HepG2 (cell line): ENCODE measurements at regions not wholly inside any gene's neighbourhood (a gene's known extent, or its start where the extent isn't known, plus 50 kb on each side); places are given as distances from the start of the nearest gene placed in this dataset.

ENCODE experiments used
- CBFB ChIP-seq: sonication (generic); formaldehyde crosslinking; IDR thresholded peaks from 2 replicates; pipeline ENCODE4 v1.4.0; 2020; ENCODE audit warnings: missing genetic modification reagents
- EEA1 ChIP-seq: sonication (generic); formaldehyde crosslinking; IDR thresholded peaks from 2 replicates; pipeline ENCODE4 v1.5.1; 2020; ENCODE audit warnings: mild to moderate bottlenecking, missing genetic modification reagents, borderline replicate concordance
- EZH2 ChIP-seq: conservative IDR thresholded peaks from 2 replicates; pipeline ENCODE4 v1.6.1; 2012; ENCODE audit warnings: mild to moderate bottlenecking, low read depth, low read length, moderate library complexity
- GTF2F1 ChIP-seq: fragments of 150-350 bp; IDR thresholded peaks from 2 replicates; pipeline ENCODE4 v1.6.1; 2014; ENCODE audit warnings: low read length
- HNRNPUL1 ChIP-seq: fragments of 200-400 bp; formaldehyde crosslinking; IDR thresholded peaks from 2 replicates; pipeline ENCODE4 v1.6.1; 2017; ENCODE audit warnings: low read depth, mild to moderate bottlenecking, low read length, moderate library complexity
- JUNB ChIP-seq: sonication (generic); formaldehyde crosslinking; IDR thresholded peaks from 2 replicates; pipeline ENCODE4 v1.8.0; 2022; ENCODE audit warnings: missing genetic modification reagents, mild to moderate bottlenecking, borderline replicate concordance
- MLX ChIP-seq: IDR thresholded peaks from 2 replicates; pipeline ENCODE4 v1.6.1; 2016
- NKX3-1 ChIP-seq: sonication (generic); formaldehyde crosslinking; IDR thresholded peaks from 2 replicates; pipeline ENCODE4 v1.5.0; 2020; ENCODE audit warnings: missing genetic modification reagents
- USF2 ChIP-seq, 2 experiments: sonication (generic) in 1 of 2; formaldehyde crosslinking in 1 of 2; IDR thresholded peaks; 2 replicates each; pipeline versions ENCODE4 v1.5.1 to v1.6.1; 2011 to 2020; ENCODE audit warnings: borderline replicate concordance in 1 of 2, low read depth in 1 of 2, low read length in 1 of 2, mild to moderate bottlenecking in 1 of 2, missing genetic modification reagents in 1 of 2, moderate library complexity in 1 of 2
- TF ChIP-seq, protein P1 (sequence below): sonication (generic); formaldehyde crosslinking; IDR thresholded peaks from 2 replicates; pipeline ENCODE4 v1.5.0; 2020; ENCODE audit warnings: mild to moderate bottlenecking, missing genetic modification reagents, moderate library complexity
- TF ChIP-seq, protein P2 (sequence below): sonication (generic); formaldehyde crosslinking; IDR thresholded peaks from 2 replicates; pipeline ENCODE4 v1.5.1; 2020; ENCODE audit warnings: missing genetic modification reagents, mild to moderate bottlenecking, borderline replicate concordance

DNA sequence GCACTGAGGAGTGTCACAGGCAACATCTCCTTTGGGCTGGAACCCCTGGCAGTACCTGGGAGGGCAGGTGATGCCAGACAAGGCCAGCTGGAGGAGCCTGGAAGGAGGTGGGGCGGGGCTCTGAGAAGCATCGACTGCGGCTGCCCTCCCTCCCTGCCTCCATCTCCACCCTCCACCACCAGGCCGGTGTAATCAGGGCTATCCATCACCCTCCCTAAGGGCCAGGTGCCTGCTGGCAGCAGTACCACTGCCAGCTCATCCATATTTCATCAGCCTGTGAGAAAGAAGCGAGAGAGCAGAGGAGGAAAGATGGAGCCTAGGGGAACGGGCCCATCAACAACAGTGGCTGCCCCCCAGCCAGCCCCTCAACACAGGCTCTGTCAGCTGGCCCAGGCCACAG lies 51.4 kb upstream of the RASD2 start:
- no peak for TF ChIP-seq MLX (CRISPR knock-in tag)
- no peak for TF ChIP-seq JUNB (CRISPR knock-in tag)
- TF ChIP-seq, protein P1, sequence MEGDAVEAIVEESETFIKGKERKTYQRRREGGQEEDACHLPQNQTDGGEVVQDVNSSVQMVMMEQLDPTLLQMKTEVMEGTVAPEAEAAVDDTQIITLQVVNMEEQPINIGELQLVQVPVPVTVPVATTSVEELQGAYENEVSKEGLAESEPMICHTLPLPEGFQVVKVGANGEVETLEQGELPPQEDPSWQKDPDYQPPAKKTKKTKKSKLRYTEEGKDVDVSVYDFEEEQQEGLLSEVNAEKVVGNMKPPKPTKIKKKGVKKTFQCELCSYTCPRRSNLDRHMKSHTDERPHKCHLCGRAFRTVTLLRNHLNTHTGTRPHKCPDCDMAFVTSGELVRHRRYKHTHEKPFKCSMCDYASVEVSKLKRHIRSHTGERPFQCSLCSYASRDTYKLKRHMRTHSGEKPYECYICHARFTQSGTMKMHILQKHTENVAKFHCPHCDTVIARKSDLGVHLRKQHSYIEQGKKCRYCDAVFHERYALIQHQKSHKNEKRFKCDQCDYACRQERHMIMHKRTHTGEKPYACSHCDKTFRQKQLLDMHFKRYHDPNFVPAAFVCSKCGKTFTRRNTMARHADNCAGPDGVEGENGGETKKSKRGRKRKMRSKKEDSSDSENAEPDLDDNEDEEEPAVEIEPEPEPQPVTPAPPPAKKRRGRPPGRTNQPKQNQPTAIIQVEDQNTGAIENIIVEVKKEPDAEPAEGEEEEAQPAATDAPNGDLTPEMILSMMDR: no peak
- TF ChIP-seq GTF2F1: no peak
- no peak for TF ChIP-seq NKX3-1 (CRISPR knock-in tag)
- TF ChIP-seq EZH2: no peak
- TF ChIP-seq CBFB (CRISPR knock-in tag): no peak
- TF ChIP-seq HNRNPUL1: no peak
- TF ChIP-seq EEA1 (CRISPR knock-in tag): no peak
- TF ChIP-seq, protein P2, sequence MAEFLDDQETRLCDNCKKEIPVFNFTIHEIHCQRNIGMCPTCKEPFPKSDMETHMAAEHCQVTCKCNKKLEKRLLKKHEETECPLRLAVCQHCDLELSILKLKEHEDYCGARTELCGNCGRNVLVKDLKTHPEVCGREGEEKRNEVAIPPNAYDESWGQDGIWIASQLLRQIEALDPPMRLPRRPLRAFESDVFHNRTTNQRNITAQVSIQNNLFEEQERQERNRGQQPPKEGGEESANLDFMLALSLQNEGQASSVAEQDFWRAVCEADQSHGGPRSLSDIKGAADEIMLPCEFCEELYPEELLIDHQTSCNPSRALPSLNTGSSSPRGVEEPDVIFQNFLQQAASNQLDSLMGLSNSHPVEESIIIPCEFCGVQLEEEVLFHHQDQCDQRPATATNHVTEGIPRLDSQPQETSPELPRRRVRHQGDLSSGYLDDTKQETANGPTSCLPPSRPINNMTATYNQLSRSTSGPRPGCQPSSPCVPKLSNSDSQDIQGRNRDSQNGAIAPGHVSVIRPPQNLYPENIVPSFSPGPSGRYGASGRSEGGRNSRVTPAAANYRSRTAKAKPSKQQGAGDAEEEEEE (CRISPR knock-in tag): no peak
- no peak for TF ChIP-seq USF2 (IDR thresholded peaks at IDR 0.05; ENCODE audit: low read depth, low read length)
- no peak for TF ChIP-seq USF2 (CRISPR knock-in tag; IDR thresholded peaks at IDR 0.05; ENCODE audit: borderline replicate concordance)
